Stimulated activated CD4-positive, alpha-beta T cell treated with anti-CD3 and anti-CD28 coated beads, Interleukin-12 subunit alpha, Interleukin-12 subunit beta, amount 100 ng/mL, for 4 hours (primary cell): ENCODE measurements at regions not wholly inside any gene's neighbourhood (a gene's known extent, or its start where the extent isn't known, plus 50 kb on each side); places are given as distances from the start of the nearest gene placed in this dataset.
"Not testable (repeated sequence)": the region's sequence is repeated elsewhere in the genome, so short reads cannot be mapped to it uniquely, and the experiment has no call there.

ENCODE experiments used
- DNase-seq: peaks from one replicate; pipeline ENCODE4 v3.0.0-alpha.2; 2020

GRCh38 chr1:29583727-29584126 lies 347.4 kb downstream of the PTPRU start:
- no peak for DNase-seq

- no peak for DNase-seq
These were observed 344.9 kb downstream of the PTPRU start for GRCh38 chr1:29581256-29581655.

- DNase-seq: no peak
These were observed 343.6 kb downstream of the PTPRU start for GRCh38 chr1:29579821-29580425.

GRCh38 chr1:29577512-29577911 lies 341.2 kb downstream of the PTPRU start:
- no peak for DNase-seq

GRCh38 chr1:29576510-29576909 lies 340.2 kb downstream of the PTPRU start:
- DNase-seq: no peak

GRCh38 chr1:29575826-29576225 lies 339.5 kb downstream of the PTPRU start:
- DNase-seq: no peak

- DNase-seq: no peak
These were observed 339.0 kb downstream of the PTPRU start for GRCh38 chr1:29575277-29575676.

GRCh38 chr1:29574871-29575270 lies 338.5 kb downstream of the PTPRU start:
- no peak for DNase-seq

GRCh38 chr1:29569971-29570634 lies 333.8 kb downstream of the PTPRU start:
- no peak for DNase-seq

GRCh38 chr1:29567257-29567656 lies 330.9 kb downstream of the PTPRU start:
- DNase-seq: no peak

- DNase-seq: no peak
These were observed 329.2 kb downstream of the PTPRU start for GRCh38 chr1:29565490-29565889.

- DNase-seq: no peak
These were observed 327.2 kb downstream of the PTPRU start for GRCh38 chr1:29563571-29563970.

GRCh38 chr1:29563092-29563491 lies 326.8 kb downstream of the PTPRU start:
- no peak for DNase-seq

GRCh38 chr1:29559056-29559455 lies 322.7 kb downstream of the PTPRU start:
- no peak for DNase-seq

- DNase-seq: no peak
These were observed 321.6 kb downstream of the PTPRU start for GRCh38 chr1:29557701-29558600.

- DNase-seq: no peak
These were observed 320.7 kb downstream of the PTPRU start for GRCh38 chr1:29557066-29557465.

GRCh38 chr1:29556657-29557056 lies 320.3 kb downstream of the PTPRU start:
- DNase-seq: no peak

- DNase-seq: no peak
These were observed 318.8 kb downstream of the PTPRU start for GRCh38 chr1:29555043-29555620.

GRCh38 chr1:29554208-29554778 lies 318.0 kb downstream of the PTPRU start:
- no peak for DNase-seq

- no peak for DNase-seq
These were observed 315.0 kb downstream of the PTPRU start for GRCh38 chr1:29551123-29551936.

GRCh38 chr1:29550119-29550841 lies 314.0 kb downstream of the PTPRU start:
- no peak for DNase-seq

- DNase-seq: not testable (repeated sequence)
These were observed 313.4 kb downstream of the PTPRU start for GRCh38 chr1:29549728-29550118.
